HK-2 (cell line): ENCODE measurements at regions not wholly inside any gene's neighbourhood (a gene's known extent, or its start where the extent isn't known, plus 50 kb on each side); places are given as distances from the start of the nearest gene placed in this dataset.

ENCODE experiments used
- DNase-seq: peaks from one replicate; pipeline ENCODE4 v3.0.0-alpha.2; 2018; ENCODE audit not compliant: unreplicated experiment

DNA sequence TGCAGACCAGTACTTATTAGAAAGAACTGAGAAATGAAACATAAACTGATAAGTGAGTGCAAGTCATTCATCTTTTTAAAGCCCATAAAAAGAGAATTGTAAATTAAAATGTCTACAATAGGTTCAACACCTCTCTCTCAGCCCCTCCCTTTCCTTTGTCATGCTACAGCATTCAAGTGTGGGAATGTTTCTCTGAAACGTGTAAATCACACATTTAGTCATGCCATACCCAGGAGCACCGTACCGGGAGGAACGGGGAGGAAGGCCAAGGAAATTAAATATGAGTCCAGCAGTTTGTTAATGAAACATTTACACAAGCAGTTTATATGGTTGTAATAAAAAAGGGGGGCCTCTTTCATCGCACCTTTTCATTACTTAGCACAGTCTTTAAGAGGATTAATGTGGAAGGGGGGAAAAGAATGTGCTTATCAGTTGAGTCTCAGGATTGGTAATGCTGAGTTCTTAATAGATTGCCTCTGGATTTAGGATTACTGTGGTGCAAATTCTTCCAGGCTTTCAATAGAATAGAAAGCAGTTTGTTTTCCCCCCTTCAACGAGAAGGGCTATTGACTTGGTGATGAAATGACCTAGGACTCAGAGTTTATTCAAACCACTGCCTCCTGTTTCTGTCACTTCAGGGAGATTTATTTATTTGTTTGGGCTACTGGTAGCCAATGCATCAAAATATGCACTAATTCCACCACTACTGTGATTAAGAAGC is 176.0 kb upstream of the ZNF608 start:
- DNase-seq: no peak

DNA sequence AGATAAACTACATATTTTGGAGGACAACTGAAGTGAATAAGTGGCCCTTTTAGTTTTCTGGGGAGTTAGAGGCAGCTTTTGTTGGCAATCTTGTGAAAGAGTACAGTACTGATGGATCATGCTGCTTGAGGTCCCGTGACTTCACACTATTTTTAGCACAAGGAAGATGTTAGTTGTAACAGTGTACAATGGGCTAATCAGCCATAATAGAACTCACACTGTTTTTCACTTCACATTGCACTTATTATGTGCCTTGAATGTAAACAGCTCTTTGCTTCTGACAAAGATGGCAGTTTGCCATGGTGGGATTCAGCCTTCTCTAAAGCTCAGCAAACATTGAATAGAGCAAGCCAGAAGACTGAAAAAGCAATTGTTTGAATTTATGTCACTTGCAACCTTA is 176.7 kb upstream of the ZNF608 start:
- no peak for DNase-seq

DNA sequence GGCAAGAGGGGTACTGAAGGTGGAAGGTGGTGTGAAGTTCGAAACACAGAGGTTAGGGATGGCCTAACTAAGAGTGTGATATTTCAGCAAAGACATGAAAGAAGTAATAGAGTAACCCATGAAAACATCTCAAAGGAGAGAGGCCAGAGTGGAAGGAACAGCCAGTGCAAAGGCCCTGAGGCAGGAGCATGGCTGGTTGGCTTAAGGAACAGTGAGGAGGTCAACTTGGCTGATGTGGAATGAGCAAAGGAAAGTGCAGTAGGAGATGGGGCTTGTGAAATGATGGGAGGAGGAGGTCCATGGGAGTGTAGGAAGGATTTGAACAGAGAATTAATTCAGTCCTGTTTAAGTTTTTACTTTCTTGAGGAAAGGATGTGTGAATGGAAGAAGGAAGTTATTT is 178.3 kb upstream of the ZNF608 start:
- DNase-seq: no peak

DNA sequence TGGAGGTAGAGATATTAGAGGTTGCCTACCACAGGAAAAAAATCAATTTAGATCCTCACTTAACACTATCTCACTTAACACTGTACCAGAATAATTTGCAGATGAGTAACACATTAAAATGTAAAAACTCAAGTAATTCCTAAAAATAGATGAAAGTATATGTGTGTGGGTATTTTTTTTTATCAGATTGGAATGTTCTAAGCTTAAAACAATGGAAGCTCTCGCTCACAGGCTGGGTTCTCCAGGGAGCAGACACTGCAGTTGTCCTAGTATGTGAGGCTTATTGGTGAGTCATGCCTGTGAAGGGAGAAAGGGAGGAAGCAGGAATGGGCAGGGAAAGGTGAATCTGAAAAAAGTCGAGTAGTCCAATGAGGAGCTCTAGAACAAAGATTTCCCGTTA is 181.3 kb upstream of the ZNF608 start:
- no peak for DNase-seq

DNA sequence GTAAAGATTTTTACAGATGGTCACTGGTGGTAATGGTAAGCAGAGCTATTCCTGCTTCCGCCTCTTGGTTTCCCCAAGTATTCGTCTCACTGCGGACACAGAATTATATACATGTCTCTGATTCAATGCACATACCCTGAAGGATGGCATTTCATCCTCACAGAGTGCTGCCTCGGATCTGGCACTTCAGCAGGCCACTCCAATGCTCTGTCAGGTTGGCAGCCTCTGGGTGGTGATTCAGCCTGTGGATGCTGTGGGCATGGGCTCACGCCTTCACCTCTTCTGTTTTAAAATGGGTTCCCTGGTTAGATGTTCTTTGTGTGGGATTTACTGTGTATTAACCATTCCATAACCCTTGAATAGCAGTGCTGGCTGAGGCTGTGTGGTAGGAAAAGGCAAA is 182.6 kb upstream of the ZNF608 start:
- no peak for DNase-seq

DNA sequence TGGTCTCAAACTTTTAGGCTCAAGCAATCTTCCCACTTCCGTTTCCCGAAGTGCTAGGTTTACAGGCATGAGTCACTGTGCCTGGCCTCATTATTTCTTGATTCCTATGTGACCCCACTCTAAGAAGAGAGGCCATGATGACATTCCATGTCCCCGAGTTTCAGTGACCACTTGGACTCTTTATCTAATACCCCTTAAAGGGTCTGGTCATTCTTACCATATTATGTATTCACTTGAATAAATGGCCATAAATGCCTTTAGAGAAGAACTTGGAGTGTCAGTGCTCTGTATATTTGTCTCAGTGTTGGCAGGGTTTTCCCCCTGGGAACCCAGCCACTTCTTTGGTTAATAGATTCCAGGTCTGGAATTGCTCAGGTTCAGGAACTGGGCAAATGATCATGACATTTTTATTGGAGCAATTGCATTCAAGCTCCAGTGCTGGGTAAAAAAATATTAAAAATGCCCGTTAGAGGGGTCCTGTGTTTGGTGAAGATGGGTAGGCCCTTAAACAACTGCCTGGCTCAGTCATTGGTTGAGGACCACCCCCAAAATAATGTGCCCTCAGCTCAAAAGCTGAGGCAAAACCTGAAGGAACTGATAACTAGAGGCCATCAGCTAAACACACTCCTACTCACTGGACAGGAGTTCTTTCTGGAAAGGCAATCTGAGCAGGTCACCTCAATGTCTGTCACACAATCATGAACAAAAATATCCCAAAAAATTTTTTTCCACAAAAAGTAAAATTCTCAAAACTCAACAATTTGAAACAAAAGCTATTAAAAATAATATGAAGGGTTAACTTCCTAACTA is 186.6 kb upstream of the ZNF608 start:
- peak; percentile 26 for DNase-seq

DNA sequence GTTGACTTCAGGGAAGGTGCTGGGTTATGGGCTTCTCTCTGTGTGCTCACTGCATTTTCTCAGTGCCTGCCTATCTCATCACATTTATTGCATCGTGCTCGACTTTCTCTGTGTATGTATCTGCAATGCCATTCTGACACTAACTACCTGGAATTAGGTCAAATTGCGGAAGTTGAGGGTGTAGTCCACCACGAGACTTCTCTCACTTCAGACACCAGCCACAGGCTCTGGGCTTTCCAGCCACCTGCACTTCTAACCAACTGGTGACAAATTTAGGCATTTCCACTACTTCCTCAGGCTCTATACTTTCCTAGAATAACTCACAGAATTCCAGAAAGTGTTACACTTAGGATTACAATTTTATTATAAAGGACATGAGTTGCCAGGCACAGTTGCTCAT is 188.6 kb upstream of the ZNF608 start:
- no peak for DNase-seq

DNA sequence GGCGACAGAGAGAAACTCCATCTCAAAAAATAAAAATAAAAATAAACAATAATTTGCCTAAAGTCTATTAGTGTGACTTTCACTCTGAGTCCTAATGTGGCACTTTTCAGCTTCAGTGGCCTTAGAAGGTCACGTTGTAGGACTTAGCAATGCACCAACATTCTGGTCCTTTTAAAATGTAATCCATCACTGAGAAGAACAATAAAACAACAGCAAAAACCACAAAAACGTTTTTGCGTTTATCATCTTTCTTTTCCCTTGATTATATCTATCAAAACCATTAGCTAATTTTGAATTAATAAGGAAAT is 190.1 kb upstream of the ZNF608 start:
- no peak for DNase-seq

DNA sequence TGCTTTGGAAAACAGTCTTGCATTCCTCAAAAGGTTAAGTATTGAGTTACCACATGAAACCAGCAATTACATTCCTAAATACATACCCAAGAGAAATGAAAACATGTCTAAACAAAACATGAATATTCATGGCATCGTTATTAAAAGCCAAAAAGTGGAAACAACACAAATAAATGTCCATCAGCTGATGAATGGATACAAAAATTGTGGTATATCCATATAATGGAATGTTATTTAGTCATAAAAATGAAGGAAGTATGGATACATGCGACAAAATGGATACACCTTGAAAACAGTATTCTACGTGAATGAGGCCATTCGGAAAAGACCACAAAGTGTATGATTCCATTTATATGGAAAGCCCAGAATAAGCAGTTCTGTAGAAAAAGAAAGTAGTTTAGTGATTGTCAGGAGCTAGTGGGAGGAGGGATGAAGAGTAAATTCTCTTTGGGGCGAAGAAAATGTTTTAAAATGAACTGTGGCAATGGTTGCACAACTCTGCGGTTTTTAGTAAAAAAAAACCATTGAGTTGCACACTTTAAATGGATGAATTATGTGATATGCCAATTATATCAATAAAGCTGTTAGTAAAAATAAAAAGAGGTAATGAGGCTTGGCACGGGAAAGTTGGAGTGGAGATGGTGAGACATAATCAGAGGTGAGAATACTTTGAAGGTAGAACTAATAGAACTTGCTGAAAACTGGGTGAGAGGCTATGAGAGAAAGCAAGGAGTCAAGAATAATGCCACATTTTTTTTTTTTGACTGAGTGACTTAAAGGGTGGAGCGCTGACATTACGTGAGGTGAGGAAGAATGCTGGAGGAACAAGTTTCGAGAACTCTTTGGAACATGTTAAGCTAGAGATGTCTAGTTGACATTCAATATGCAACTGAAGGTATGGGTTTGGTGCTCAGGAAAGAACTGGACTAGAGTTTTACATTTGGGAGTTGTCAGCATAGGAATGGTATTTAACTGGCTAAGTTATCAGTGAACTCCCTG is 194.9 kb upstream of the ZNF608 start:
- DNase-seq: no peak

DNA sequence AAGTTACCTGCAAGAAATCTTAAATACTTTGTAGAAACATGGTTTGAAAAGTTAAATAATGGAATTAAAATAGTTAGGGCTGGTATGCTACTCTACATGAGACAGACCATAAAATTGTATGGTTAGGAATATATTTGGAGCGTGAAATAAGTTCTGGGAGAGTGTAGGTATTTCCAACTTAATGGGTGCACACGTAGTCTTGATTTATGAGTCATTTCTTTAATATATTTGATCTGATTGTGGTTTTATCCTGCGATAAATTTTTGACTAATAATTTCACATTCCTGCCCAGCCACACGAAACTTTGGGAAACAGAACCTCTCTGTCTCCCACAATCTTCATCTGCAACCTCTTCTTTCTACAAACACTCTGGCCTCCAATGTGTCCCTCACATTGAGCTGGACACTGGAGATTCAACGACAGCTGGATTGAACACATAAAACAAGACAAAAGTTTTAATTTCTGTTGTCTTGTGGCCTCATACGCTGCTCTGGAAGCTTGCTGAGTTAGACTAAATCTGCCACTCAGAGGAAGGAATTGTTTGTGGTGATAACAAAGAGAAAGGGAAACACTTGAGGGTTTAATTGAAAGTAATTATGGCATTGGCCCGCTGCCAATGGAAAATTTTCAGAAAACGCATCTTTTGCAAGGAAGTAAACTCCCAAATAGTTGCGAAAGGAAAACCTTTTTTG is 201.8 kb upstream of the ZNF608 start:
- no peak for DNase-seq

DNA sequence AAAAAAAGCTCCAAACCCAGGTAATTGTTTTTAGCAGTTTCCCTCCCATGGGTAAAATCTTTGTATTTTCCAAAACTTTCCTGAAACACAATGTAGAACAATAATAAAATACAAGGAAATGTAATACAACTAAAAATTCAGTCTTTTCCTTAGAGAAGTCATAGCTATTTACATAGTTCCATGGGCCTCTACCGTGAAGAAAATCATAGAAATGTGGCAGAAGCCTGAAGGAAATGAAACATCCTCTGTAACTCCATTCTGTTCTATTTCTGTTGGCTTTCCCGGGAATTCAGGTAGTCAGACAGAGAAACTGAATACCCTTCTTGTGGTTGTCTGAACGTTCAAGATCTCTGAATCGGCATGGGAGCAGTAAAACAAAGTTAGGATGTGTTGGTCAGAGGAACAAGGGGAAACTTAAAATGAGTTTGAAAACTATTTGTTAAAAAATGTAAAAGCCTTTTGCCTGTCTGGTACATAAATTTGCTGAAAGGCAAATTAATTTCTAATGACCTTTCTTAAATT is 202.4 kb upstream of the ZNF608 start:
- no peak for DNase-seq

DNA sequence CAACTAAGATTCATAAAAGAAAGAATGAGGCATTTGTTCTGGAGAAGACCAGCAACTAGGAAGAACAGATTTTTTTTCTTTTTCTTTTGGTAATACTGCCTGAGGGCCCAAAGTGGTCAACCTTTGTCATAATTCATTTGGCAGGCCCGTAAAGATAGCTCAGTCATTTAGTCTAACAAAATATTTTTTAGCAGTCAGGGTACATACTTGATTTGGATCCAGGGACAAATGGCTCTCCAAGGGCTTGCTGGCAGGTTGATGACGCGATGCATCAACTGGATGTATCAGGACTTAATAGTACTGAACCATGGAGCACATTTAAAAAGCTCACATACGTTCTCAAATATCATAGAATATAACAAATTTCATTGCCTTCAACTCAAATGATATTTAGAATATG is 203.4 kb upstream of the ZNF608 start:
- DNase-seq: no peak

DNA sequence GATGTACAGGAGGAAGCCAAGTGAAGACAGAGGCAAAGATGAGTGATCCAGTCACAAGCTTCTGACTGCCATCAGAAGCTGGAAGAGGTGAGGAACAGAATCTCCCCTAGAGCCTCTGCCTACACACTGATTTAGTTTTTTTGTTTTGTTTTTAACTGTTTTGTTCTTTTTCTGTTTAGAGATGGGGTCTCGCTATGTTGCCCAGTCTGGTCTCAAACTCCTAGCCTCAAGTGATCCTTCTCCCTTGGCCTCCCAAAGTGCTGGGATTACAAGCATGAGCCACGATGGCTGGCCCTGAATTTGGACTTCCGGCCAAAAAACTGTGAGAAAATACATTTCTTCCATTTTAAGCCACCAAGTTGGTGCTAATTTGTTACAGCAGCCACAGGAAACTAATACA is 204.7 kb upstream of the ZNF608 start:
- no peak for DNase-seq

DNA sequence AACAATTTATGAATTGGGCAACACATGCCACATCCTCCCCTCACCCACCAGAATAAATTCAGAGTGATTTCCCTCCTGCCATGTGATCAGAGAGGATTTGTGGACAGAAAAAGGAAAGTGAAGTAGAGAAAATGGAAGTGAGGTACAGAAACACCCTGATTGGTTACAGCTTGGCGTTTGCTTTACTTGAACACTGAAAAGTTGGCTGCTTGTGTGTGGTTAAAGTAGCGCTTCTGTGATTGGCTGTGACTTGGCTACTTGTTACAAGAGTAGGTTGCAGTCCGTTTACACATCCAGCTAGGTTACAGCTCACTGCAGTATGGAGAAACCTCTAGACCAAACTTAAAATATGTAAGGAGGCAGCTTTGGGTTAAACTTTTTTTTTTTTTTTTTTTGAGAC is 205.2 kb upstream of the ZNF608 start:
- DNase-seq: no peak

DNA sequence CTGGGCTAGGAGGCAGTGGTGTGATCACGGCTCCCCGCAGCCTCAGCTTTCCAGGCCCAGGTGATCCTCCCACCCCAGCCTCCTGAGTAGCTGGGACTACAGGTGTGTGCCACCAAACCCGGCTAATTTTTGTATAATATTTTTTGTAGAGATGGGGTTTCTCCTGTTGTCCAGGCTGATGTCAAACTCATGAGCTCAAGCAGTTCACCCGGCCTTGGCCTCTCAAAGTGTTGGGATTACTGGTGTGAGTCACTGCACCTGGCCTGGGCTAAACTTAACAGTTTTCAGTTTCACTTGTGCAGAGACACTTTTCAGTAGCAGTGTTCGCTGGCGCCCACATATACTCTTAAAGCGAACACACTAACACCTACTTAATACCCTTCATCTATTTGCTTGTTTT is 205.6 kb upstream of the ZNF608 start:
- DNase-seq: no peak

DNA sequence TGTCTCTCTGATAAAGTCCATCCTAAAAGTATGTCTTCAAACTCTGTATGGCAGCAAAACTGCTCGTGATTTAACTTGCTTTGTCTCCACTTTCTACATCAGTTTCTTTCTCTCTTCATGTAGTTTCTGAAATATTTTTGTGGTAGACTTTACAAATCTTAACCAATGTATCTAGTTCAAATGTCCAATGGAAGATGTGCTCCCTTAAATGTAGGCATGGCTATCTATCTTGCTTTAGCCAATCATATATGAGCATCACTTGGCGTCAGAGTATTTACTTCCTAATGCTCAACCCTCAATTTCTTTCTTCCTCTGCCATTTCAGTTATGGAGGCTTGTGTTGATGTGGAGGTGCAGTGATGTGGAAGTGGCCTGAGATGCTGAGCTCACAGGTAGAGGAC is 206.1 kb upstream of the ZNF608 start:
- DNase-seq: no peak

DNA sequence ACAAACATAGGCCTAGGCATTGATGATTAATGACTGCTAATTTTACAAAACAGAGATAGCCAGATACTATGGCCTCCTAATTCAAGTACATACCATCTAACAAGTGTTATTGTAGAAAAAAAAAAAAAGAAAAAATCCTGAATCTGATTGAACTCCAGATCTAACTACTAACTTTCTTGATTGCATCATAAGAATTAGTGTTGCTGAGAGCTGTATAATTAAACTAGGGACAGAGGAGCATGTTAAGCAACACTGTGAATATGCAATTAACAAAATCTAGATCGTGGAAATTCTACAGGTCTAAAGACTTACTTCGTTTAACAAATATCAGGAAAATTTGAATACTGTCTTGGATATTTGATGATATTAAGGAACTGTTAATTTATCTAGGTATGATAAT is 208.3 kb upstream of the ZNF608 start:
- DNase-seq: no peak

DNA sequence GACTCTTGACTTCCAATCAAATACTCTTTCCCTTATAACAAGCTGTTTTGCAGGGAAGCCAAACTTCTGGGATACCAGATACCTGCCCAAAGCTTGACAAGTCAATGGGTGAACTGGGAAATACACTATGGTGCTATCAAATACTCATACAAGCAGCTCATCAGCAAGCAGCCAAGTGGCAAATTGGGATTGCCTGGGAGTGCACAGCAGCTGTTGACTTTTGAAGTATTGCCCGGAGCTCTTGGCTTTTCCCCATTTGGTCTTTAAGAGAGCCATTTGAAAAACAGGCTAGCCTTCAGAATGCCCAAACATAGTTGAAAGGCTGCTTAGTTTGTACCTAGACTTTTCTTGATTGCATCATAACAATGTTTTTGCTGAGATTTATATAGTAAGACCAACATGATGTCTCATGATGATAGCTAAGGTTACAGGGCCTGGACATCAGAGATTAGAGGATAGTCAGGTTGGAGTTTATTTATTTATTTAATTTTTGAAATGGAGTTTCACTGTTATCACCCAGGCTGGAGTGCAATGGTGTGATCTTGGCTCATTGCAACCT is 210.1 kb upstream of the ZNF608 start:
- no peak for DNase-seq

DNA sequence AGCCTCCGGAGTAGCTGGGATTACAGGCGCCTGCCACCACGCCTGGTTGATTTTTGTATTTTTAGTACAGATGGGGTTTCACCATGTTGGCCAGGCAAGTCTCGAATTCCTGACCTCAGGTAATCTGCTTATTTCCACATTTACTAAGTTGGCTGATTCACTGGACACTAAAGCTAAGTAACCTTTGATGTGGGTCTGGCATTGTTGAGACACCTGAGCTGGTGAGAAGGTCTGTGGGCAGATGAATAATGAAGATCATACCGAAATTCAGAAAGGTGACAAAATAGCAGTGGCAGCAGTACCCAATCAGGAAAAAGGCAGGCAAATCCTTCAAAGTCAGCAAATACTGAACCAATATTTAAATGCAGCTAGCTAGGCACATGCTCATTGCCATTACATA is 210.6 kb upstream of the ZNF608 start:
- no peak for DNase-seq

DNA sequence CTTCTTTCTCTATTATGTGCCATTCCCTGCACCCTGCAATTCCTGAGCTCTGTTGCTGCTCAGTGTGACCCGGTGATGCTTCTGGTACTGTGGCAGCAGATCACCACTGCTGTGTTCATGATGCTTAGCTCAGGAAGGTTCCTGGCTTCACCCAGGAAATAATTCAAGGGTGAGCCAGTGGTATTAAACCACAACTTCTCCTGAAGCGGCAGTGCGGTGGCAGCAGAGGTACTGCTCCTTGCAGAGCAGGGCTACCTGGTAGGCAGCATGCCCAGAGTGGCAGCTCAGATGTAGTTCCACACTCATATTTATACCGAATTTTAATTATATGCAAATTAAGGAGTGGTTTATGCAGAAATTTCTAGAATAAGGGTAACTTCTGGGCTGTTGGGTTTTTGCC is 213.8 kb upstream of the ZNF608 start:
- DNase-seq: no peak

DNA sequence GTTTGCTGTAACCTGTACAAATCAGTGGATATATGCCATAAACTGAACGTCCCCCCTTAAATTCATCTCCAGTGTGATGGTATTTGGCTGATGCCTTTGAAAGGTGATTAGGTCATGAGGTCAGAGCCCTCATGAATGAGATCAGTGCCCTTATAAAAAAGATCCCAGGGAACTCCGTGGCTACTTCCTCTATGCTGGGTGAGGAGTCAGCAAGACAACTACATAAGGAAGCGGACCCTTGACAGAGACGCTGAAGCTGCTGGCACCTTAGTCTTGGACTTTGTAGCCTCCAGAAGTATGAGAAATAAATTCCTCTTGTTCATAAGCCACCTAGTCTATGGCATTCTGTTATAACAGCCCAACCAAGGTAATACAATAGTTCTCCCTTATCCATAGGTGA is 215.1 kb upstream of the ZNF608 start:
- DNase-seq: no peak
